H1 (cell line): ENCODE measurements at regions not wholly inside any gene's neighbourhood (a gene's known extent, or its start where the extent isn't known, plus 50 kb on each side); places are given as distances from the start of the nearest gene placed in this dataset.

Experiments
- CTCF ChIA-PET: fragments of 300-600 bp; sonication (Branson Sonifier 250); formaldehyde crosslinking; loops from one replicate; lab custom pipeline; 2021; ENCODE audit not compliant: partially characterized antibody; lab: Charles Lee
- POLR2A ChIA-PET: fragments of 300-600 bp; sonication (Branson Sonifier 250); formaldehyde crosslinking; loops from one replicate; lab custom pipeline; 2021; ENCODE audit warnings: inconsistent platforms; ENCODE audit not compliant: partially characterized antibody; lab: Charles Lee
- DNase-seq, 2 experiments: peaks; one replicate each; pipeline versions ENCODE4 v3.0.0 to v3.0.0-alpha.2; 2010 to 2022; ENCODE audit warnings: low spot score in 2 of 2, low read depth in 1 of 2, mixed read lengths in 1 of 2
- FAIRE-seq: peaks from 2 replicates; lab custom pipeline; 2011; peaks lifted over from hg19 to GRCh38; lab: Jason Lieb, UNC
- H2AFZ ChIP-seq: 2 replicates; pipeline ENCODE4 v1.8.1; 2012; ENCODE audit warnings: low read length, inconsistent platforms
- H2AK5ac ChIP-seq: 2 replicates; pipeline ENCODE4 v1.6.1; 2013; ENCODE audit warnings: low read depth, low read length
- H2BK120ac ChIP-seq: replicated peaks from 2 replicates; pipeline ENCODE3; 2013; ENCODE audit warnings: low read depth, low read length, inconsistent platforms
- H2BK12ac ChIP-seq: 2 replicates; pipeline ENCODE4 v1.6.1; 2013; ENCODE audit warnings: low read depth, low read length
- H2BK15ac ChIP-seq: 2 replicates; pipeline ENCODE4 v1.6.1; 2013; ENCODE audit warnings: low read length
- H2BK20ac ChIP-seq: 2 replicates; pipeline ENCODE4 v1.6.1; 2013; ENCODE audit warnings: low read length
- H2BK5ac ChIP-seq: 2 replicates; pipeline ENCODE4 v1.6.1; 2013; ENCODE audit warnings: low read depth, low read length
- H3K14ac ChIP-seq: 2 replicates; pipeline ENCODE4 v1.6.1; 2013; ENCODE audit warnings: inconsistent platforms; ENCODE audit not compliant: insufficient read length
- H3K18ac ChIP-seq: 2 replicates; pipeline ENCODE4 v1.6.1; 2013; ENCODE audit warnings: low read length; ENCODE audit errors: extremely low read depth
- H3K23ac ChIP-seq: 2 replicates; pipeline ENCODE4 v1.6.1; 2013; ENCODE audit warnings: inconsistent platforms; ENCODE audit not compliant: insufficient read length
- H3K23me2 ChIP-seq: 2 replicates; pipeline ENCODE4 v1.6.1; 2013; ENCODE audit warnings: low read depth, low read length
- H3K27ac ChIP-seq: 2 replicates; pipeline ENCODE4 v1.6.1; 2011; ENCODE audit warnings: low read depth, low read length, inconsistent platforms
- H3K27me3 ChIP-seq, 4 experiments: replicated peaks in 1 of 4; 1 replicate in 1 of 4; 2 replicates in 3 of 4; pipeline versions ENCODE4 v1.6.1 to v1.8.1; 2011 to 2013; ENCODE audit warnings: low read length in 3 of 4, mild to moderate bottlenecking in 3 of 4, inconsistent platforms in 2 of 4, mixed read lengths in 2 of 4, moderate library complexity in 1 of 4; ENCODE audit not compliant: control insufficient read depth in 3 of 4, insufficient read depth in 3 of 4; ENCODE audit errors: extremely low read depth in 1 of 4
- H3K36me3 ChIP-seq, 4 experiments: 2 replicates each; pipeline versions ENCODE4 v1.6.1 to v1.8.1; 2011 to 2013; ENCODE audit warnings: mild to moderate bottlenecking in 4 of 4, low read length in 3 of 4, moderate library complexity in 2 of 4, control low read depth in 1 of 4, inconsistent platforms in 1 of 4; ENCODE audit not compliant: insufficient read depth in 4 of 4, control insufficient read depth in 2 of 4
- H3K4ac ChIP-seq: replicated peaks from 2 replicates; pipeline ENCODE3; 2013; ENCODE audit warnings: low read length, low read depth, mixed read lengths, inconsistent platforms; ENCODE audit not compliant: insufficient read length
- H3K4me1 ChIP-seq, 4 experiments: replicated peaks in 1 of 4; 1 replicate in 1 of 4; 2 replicates in 3 of 4; pipeline versions ENCODE4 v1.6.1 to v1.8.1; 2011 to 2013; ENCODE audit warnings: low read length in 3 of 4, inconsistent platforms in 2 of 4, mixed read lengths in 1 of 4; ENCODE audit not compliant: insufficient read depth in 4 of 4, control insufficient read depth in 3 of 4
- H3K4me2 ChIP-seq, 2 experiments: 2 replicates each; pipeline versions ENCODE4 v1.6.1 to v1.8.1; 2011 to 2013; ENCODE audit warnings: low read depth in 2 of 2, low read length in 2 of 2, control low read depth in 1 of 2, inconsistent platforms in 1 of 2, mild to moderate bottlenecking in 1 of 2; ENCODE audit not compliant: insufficient read depth in 1 of 2
- H3K4me3 ChIP-seq, 4 experiments: fragments of 200-600, 300-600 bp in 1 of 4; sonication (generic), shearing (Covaris generic), sonication (Bioruptor Twin) in 1 of 4; 2 replicates each; pipeline versions ENCODE4 v1.5.1 to v1.8.1; 2011 to 2016; ENCODE audit warnings: low read length in 4 of 4, low read depth in 3 of 4, control low read depth in 2 of 4, inconsistent platforms in 2 of 4, mild to moderate bottlenecking in 2 of 4, mixed read lengths in 1 of 4, moderate library complexity in 1 of 4; ENCODE audit not compliant: insufficient read depth in 2 of 4; ENCODE audit errors: extremely low read depth in 1 of 4
- H3K56ac ChIP-seq: replicated peaks from 2 replicates; pipeline ENCODE3; 2013; ENCODE audit warnings: low read depth, mild to moderate bottlenecking, mixed read lengths, low read length, inconsistent platforms; ENCODE audit not compliant: insufficient read length
- H3K79me1 ChIP-seq: 2 replicates; pipeline ENCODE4 v1.6.1; 2013; ENCODE audit warnings: low read depth, low read length, control low read depth
- H3K79me2 ChIP-seq, 2 experiments: 2 replicates each; pipeline versions ENCODE4 v1.6.1 to v1.8.1; 2012 to 2013; ENCODE audit warnings: low read length in 2 of 2, mild to moderate bottlenecking in 2 of 2, inconsistent platforms in 1 of 2; ENCODE audit not compliant: insufficient read depth in 2 of 2, control insufficient read depth in 1 of 2
- H3K9ac ChIP-seq, 4 experiments: replicated peaks in 1 of 4; 1 replicate in 1 of 4; 2 replicates in 3 of 4; pipeline versions ENCODE4 v1.6.1 to v1.8.1; 2011 to 2013; ENCODE audit warnings: low read depth in 3 of 4, low read length in 3 of 4, control low read depth in 2 of 4, mild to moderate bottlenecking in 2 of 4, moderate library complexity in 2 of 4, inconsistent platforms in 1 of 4; ENCODE audit errors: extremely low read depth in 1 of 4
- H3K9me3 ChIP-seq, 2 experiments: 2 replicates each; pipeline versions ENCODE4 v1.6.1 to v1.8.1; 2012 to 2013; ENCODE audit warnings: mild to moderate bottlenecking in 2 of 2, moderate library complexity in 2 of 2, control low read depth in 1 of 2, inconsistent platforms in 1 of 2, low read depth in 1 of 2, low read length in 1 of 2, mixed read lengths in 1 of 2; ENCODE audit not compliant: insufficient read depth in 2 of 2
- H4K20me1 ChIP-seq, 2 experiments: replicated peaks in 1 of 2; 2 replicates each; pipeline versions ENCODE3 to v1.8.1; 2011 to 2013; ENCODE audit warnings: inconsistent platforms in 2 of 2, low read length in 2 of 2, mild to moderate bottlenecking in 1 of 2; ENCODE audit not compliant: insufficient read depth in 2 of 2, control insufficient read depth in 1 of 2
- H4K5ac ChIP-seq: 2 replicates; pipeline ENCODE4 v1.6.1; 2013; ENCODE audit warnings: low read length, low read depth, mixed read lengths, inconsistent platforms; ENCODE audit not compliant: insufficient read length
- H4K8ac ChIP-seq: 2 replicates; pipeline ENCODE4 v1.8.0; 2013; ENCODE audit warnings: mild to moderate bottlenecking, moderate library complexity, low read length, inconsistent platforms; ENCODE audit not compliant: insufficient read depth; ENCODE audit errors: extremely low read depth
- H4K91ac ChIP-seq: replicated peaks from 2 replicates; pipeline ENCODE3; 2013; ENCODE audit warnings: low read length, mixed read lengths, inconsistent platforms; ENCODE audit not compliant: insufficient read length
- BACH1 ChIP-seq: IDR thresholded peaks from 2 replicates; pipeline ENCODE4 v1.6.1; 2012; ENCODE audit warnings: low read length, improper control_type of control experiment
- BRCA1 ChIP-seq: IDR thresholded peaks from 2 replicates; pipeline ENCODE4 v1.6.1; 2012; ENCODE audit warnings: low read depth, low read length, improper control_type of control experiment
- CBX8 ChIP-seq: fragments of 300-800, 300-1000 bp; sonication (generic); IDR thresholded peaks from 2 replicates; pipeline ENCODE4 v1.7.1; 2016; ENCODE audit warnings: low read depth, low read length, borderline replicate concordance
- GTF2F1 ChIP-seq: IDR thresholded peaks from 2 replicates; pipeline ENCODE4 v1.6.1; 2012; ENCODE audit warnings: low read depth, low read length, improper control_type of control experiment, borderline replicate concordance
- KDM4A ChIP-seq: IDR thresholded peaks from one replicate; pipeline ENCODE4 v1.7.1; 2012; ENCODE audit warnings: low read depth, mild to moderate bottlenecking, moderate library complexity, low read length, inconsistent platforms; ENCODE audit not compliant: severe bottlenecking
- KDM5A ChIP-seq: fragments of 200-600 bp; IDR thresholded peaks from 2 replicates; pipeline ENCODE4 v1.7.1; 2012; ENCODE audit warnings: mild to moderate bottlenecking, low read length, inconsistent platforms, mixed read lengths
- NANOG ChIP-seq: IDR thresholded peaks from 2 replicates; pipeline ENCODE4 v1.6.1; 2011; ENCODE audit warnings: low read length, low read depth, mild to moderate bottlenecking, inconsistent platforms; ENCODE audit not compliant: insufficient read depth, poor library complexity, severe bottlenecking
- NRF1 ChIP-seq: IDR thresholded peaks from 2 replicates; pipeline ENCODE4 v1.6.1; 2011; ENCODE audit warnings: mild to moderate bottlenecking, low read depth, low read length, improper control_type of control experiment
- SUZ12 ChIP-seq: fragments of 200-600 bp; sonication (generic); IDR thresholded peaks from 2 replicates; pipeline ENCODE4 v1.6.1; 2012; ENCODE audit warnings: mild to moderate bottlenecking, inconsistent platforms, low read length, moderate library complexity, mixed read lengths
- TAF7 ChIP-seq: optimal IDR thresholded peaks from 2 replicates; pipeline ENCODE3; 2011; ENCODE audit warnings: low read depth, mild to moderate bottlenecking, inconsistent platforms, low read length, moderate library complexity, borderline replicate concordance
- USF2 ChIP-seq: IDR thresholded peaks from 2 replicates; pipeline ENCODE4 v1.6.1; 2011; ENCODE audit warnings: low read length, improper control_type of control experiment

DNA sequence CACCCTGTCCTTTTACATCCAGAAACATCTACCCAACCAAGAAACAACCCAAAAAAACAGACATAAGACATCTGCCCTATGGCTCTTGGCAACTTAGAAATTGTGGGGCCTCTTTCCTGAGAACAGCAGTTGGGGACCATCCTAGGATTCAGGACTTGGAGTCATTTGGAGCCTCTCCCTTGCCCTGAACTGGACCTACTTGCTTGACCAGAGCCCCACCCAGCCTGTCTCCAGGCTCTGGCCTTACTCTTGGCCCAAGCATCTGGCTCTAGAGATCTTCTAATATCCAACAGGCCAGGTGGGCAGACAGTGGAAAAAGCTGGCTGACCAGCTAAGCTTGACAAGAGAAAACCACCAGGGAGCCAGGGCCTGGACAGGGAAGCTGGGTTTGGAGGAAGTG, 99.1 kb upstream of the C2CD4B start:
- H4K91ac ChIP-seq, result no peak overlapping the region
- H2BK15ac ChIP-seq, result no peak overlapping the region
- H3K9ac ChIP-seq, result no peak overlapping the region
- ChIA-PET CTCF (interaction anchor here (0.6 to 3.0 kb wide), 5 partner anchors 10 to 392 kb away, joined by 3 to 22 read pairs (median 4); no protein-coding TSS in a partner anchor), POLR2A (no interaction called here)
- H3K14ac ChIP-seq, result no peak overlapping the region
- no peak overlapping the region for H4K5ac ChIP-seq
- H2BK12ac ChIP-seq, result 0 out of 2 replicates have a peak overlapping the region, but pooled peaks have one; percentile 45
- H4K8ac ChIP-seq, result no peak overlapping the region
- H3K23ac ChIP-seq, result no peak overlapping the region
- peaks cover 15 to 19% of the 10 kb centered on the region in 2 experiments for H3K9me3 ChIP-seq
- no peaks in the 10 kb centered on the region for H4K20me1 ChIP-seq
- H3K36me3 ChIP-seq, result no peaks in the 10 kb centered on the region
- no peak overlapping the region for H2BK5ac ChIP-seq
- H3K27me3 ChIP-seq, result no peaks in the 10 kb centered on the region
- no peak overlapping the region for H2BK120ac ChIP-seq
- H3K56ac ChIP-seq, result no peak overlapping the region
- H2BK20ac ChIP-seq, result no peak overlapping the region
- no peaks in the 10 kb centered on the region for H3K79me2 ChIP-seq
- H3K23me2 ChIP-seq, result no peaks in the 10 kb centered on the region
- no peak overlapping the region for H3K4me2 ChIP-seq
- H2AK5ac ChIP-seq, result no peak overlapping the region
- FAIRE-seq, result no peak
- no peaks in the 10 kb centered on the region for H3K4me1 ChIP-seq
- DNase-seq, result no peak
- no peak overlapping the region for H3K27ac ChIP-seq
- no peaks in the 10 kb centered on the region for H3K79me1 ChIP-seq
- no peak overlapping the region for H2AFZ ChIP-seq
- TF ChIP-seq KDM4A, result no peak
- no peak for TF ChIP-seq USF2
- no peak for TF ChIP-seq BRCA1
- TF ChIP-seq TAF7, result no peak
- no peak for TF ChIP-seq KDM5A
- no peak for TF ChIP-seq NANOG
- TF ChIP-seq SUZ12, result no peak
- no peak for TF ChIP-seq GTF2F1
- TF ChIP-seq NRF1, result no peak
- TF ChIP-seq BACH1, result no peak
- no peak for TF ChIP-seq CBX8
- H3K4ac ChIP-seq, result no peak overlapping the region
- no peak overlapping the region for H3K4me3 ChIP-seq
- no peak overlapping the region for H3K18ac ChIP-seq
